Effector memory CD4-positive, alpha-beta T cell (primary cell): ENCODE measurements at regions not wholly inside any gene's neighbourhood (a gene's known extent, or its start where the extent isn't known, plus 50 kb on each side); places are given as distances from the start of the nearest gene placed in this dataset.

ENCODE experiments used
- DNase-seq, 3 donors: peaks; one replicate each; pipeline ENCODE4 v3.0.0-alpha.2; 2020
- H3K27ac ChIP-seq: 2 replicates; pipeline ENCODE4 v1.7.0; 2013; ENCODE audit warnings: mild to moderate bottlenecking, low read length, moderate library complexity; ENCODE audit not compliant: insufficient read depth, poor library complexity, severe bottlenecking
- H3K27me3 ChIP-seq: replicated peaks from 2 replicates; pipeline ENCODE4 v1.7.0; 2013; ENCODE audit warnings: mild to moderate bottlenecking, low read length; ENCODE audit not compliant: insufficient read depth, control insufficient read depth, poor library complexity, severe bottlenecking
- H3K36me3 ChIP-seq: 2 replicates; pipeline ENCODE4 v1.7.0; 2013; ENCODE audit warnings: mild to moderate bottlenecking, low read length, moderate library complexity; ENCODE audit not compliant: control insufficient read depth, insufficient read depth
- H3K4me1 ChIP-seq: 2 replicates; pipeline ENCODE4 v1.7.0; 2013; ENCODE audit warnings: low read length, mild to moderate bottlenecking; ENCODE audit not compliant: control insufficient read depth, insufficient read depth, poor library complexity, severe bottlenecking
- H3K4me3 ChIP-seq: 2 replicates; pipeline ENCODE4 v1.7.0; 2013; ENCODE audit warnings: low read length, low read depth, mild to moderate bottlenecking; ENCODE audit not compliant: insufficient read depth, poor library complexity, severe bottlenecking
- H3K9me3 ChIP-seq: 2 replicates; pipeline ENCODE4 v1.7.0; 2013; ENCODE audit warnings: mild to moderate bottlenecking, low read length, moderate library complexity; ENCODE audit not compliant: control insufficient read depth

DNA sequence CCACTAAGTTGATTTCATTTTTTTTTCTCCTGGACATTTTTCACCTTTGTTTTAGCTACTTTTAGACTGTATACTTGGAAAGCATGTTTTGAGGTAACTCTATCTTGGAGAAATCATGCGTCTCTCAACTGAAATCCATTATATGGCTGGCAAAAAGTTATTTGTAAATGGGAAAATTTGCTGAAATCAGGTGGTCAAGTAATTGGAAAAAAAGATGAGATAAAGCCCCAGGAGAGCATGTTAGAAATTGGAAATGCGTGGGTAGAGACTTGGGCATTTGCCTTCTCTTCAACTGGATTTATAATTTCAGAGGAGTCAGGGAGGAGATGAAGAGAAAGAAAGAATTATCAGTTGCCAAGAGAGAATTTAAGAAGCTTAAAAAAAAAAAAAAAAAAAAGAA, 217.1 kb upstream of the MAP3K7 start:
- H3K27ac ChIP-seq, result no peak overlapping the region
- no peak overlapping the region for H3K4me3 ChIP-seq
- no peaks in the 10 kb centered on the region for H3K4me1 ChIP-seq
- no peaks in the 10 kb centered on the region for H3K27me3 ChIP-seq
- H3K36me3 ChIP-seq, result no peaks in the 10 kb centered on the region
- no peak for DNase-seq
- H3K9me3 ChIP-seq, result no peaks in the 10 kb centered on the region

DNA sequence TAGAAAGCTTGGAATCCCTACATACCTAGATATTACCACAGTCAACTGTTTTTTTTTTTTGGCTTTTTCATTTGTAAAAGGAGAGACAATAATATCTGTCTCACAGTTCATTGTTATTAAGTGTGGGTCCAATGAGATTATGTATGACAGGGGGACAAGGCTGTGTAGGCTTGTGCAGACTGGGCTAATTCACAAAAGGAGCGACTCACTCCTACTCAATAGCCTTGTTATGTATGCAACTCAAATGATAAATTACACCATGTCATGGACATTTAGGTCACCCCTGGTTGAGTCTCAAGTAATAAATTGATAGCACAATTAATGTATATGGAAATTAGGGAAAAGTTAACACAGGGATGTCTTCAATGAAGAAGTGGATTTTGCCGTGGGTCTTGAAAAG, 208.2 kb upstream of the MAP3K7 start:
- Histone ChIP-seq H3K4me3 (no peak overlapping the region), H3K27ac (no peak overlapping the region), H3K9me3 (no peaks in the 10 kb centered on the region), H3K27me3 (no peaks in the 10 kb centered on the region), H3K36me3 (no peaks in the 10 kb centered on the region), H3K4me1 (no peaks in the 10 kb centered on the region)
- no peak for DNase-seq

DNA sequence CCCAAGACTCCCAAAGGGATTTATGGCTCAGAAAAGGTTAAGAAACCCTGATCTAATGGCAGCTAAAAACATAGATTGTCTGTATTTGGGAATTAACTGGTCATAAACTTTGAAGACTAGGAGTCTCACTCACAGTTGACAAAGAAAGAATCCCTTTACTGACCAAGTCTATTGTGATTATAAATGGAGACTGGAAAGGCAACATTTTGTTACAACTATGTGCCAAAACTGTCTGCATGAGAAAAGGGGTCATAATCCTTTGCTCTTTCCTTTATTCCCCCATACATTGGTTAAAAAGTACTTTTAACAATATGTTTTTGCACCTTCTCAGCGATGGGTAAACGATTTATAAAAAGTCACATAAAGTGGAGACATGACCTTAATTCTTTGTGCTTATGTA, 206.9 kb upstream of the MAP3K7 start:
- no peaks in the 10 kb centered on the region for H3K4me1 ChIP-seq
- H3K9me3 ChIP-seq, result no peaks in the 10 kb centered on the region
- H3K27ac ChIP-seq, result no peak overlapping the region
- H3K36me3 ChIP-seq, result no peaks in the 10 kb centered on the region
- H3K27me3 ChIP-seq, result no peaks in the 10 kb centered on the region
- no peak for DNase-seq
- no peak overlapping the region for H3K4me3 ChIP-seq

DNA sequence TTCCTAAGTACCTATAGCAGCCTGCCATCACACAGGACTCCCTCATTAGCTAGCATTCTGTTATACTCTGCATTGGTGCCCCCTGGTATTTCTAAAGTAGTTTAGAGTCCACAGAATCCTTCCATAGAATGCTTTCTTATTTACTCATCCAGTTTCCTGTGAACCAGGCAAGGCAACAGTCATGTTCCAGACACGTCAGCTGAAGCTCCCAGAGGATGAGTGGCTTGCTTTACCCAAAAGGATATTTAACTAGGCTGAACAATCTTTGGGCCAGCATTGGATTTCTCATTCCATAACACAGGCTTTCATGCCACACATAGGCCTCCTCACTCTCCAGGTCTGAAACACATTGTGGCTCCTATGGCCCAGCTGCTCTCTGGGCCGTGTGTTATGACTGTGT, 203.8 kb upstream of the MAP3K7 start:
- Histone ChIP-seq H3K4me3 (no peak overlapping the region), H3K27ac (no peak overlapping the region), H3K4me1 (no peaks in the 10 kb centered on the region), H3K27me3 (no peaks in the 10 kb centered on the region), H3K36me3 (no peaks in the 10 kb centered on the region), H3K9me3 (no peaks in the 10 kb centered on the region)
- DNase-seq, result no peak

DNA sequence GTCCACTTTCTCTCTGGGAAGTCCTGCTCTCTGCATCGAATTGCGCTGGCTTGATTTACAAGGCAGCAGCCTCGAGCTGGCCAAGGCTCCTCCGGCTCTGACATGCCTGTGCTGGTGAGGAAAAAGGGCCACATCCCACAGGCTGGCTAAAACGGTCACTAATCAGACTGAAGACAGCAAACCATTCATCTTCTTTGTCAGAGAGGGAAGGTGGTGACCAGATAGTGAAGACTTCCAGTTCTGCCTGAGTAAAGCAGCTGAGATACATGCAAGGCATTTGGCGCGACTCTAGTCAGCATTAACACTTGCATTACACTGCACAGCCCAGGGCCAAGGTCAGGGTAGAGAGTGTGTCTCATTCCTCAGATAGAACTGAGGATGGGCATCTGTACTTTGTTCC, 203.2 kb upstream of the MAP3K7 start:
- H3K4me3 ChIP-seq, result no peak overlapping the region
- H3K36me3 ChIP-seq, result no peaks in the 10 kb centered on the region
- H3K27me3 ChIP-seq, result no peaks in the 10 kb centered on the region
- H3K4me1 ChIP-seq, result no peaks in the 10 kb centered on the region
- no peak for DNase-seq
- H3K9me3 ChIP-seq, result no peaks in the 10 kb centered on the region
- H3K27ac ChIP-seq, result no peak overlapping the region

DNA sequence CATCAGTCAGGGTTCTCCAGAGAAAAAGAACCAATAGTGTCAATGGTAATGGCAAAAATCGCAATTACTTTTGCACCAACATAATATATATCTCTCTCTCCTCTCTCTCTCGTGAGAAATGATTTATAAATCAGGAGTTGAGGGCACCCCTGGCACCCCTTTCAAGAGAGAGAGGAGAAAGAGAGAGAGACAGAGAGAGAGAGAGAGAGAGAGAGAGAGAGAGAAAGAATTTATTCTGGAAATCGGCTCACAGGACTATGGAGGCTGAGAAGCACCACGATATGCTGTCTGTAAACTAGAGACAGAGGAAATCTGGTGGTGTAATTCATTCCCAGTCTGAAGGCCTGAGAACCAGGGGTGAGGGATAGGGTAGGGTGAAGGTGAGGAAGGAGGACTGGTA, 201.9 kb upstream of the MAP3K7 start:
- Histone ChIP-seq H3K27ac (no peak overlapping the region), H3K36me3 (no peaks in the 10 kb centered on the region), H3K27me3 (no peaks in the 10 kb centered on the region), H3K9me3 (no peaks in the 10 kb centered on the region), H3K4me3 (no peak overlapping the region), H3K4me1 (no peaks in the 10 kb centered on the region)
- no peak for DNase-seq

DNA sequence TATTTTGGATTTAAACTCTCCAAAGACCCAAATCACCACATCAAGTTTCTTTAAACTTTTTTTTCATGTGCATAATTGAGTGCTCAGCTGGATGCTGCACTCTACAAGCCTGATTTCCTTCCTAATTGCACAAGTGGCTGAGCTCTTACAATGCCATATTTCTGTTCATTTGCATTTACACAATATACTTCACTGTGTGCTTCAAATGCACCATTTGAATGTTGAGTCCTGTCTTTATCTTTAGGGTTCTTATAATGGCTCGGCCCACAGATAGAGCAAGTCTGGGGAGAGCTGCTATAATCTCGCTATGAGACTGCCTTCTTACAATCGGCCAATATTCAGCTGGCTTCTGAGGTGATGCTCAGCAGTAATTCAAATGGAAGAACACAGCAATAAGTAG, 200.6 kb upstream of the MAP3K7 start:
- no peak overlapping the region for H3K4me3 ChIP-seq
- no peak for DNase-seq
- H3K9me3 ChIP-seq, result no peaks in the 10 kb centered on the region
- no peaks in the 10 kb centered on the region for H3K4me1 ChIP-seq
- H3K27ac ChIP-seq, result no peak overlapping the region
- no peaks in the 10 kb centered on the region for H3K27me3 ChIP-seq
- H3K36me3 ChIP-seq, result no peaks in the 10 kb centered on the region

DNA sequence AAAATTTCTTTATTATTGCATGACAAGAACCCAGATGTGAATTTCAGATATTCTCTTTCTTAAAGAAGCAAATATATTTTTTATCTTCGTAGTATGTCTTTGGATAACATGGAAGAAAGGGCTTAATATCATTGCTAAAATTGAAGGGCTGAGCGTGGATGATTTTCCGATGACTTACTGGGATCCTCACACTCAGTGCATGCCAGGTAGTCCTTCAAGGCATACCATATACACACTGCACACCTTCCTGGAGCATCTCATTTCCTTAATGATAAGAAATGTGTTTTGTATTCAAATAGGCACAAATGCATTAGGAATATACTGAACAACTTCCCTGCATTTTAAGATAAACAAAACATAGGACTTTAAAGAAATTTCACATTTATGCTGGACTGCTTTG, 193.9 kb upstream of the MAP3K7 start:
- Histone ChIP-seq H3K27me3 (no peaks in the 10 kb centered on the region), H3K36me3 (no peaks in the 10 kb centered on the region), H3K9me3 (no peaks in the 10 kb centered on the region), H3K4me1 (no peaks in the 10 kb centered on the region), H3K27ac (no peak overlapping the region), H3K4me3 (no peak overlapping the region)
- no peak for DNase-seq

DNA sequence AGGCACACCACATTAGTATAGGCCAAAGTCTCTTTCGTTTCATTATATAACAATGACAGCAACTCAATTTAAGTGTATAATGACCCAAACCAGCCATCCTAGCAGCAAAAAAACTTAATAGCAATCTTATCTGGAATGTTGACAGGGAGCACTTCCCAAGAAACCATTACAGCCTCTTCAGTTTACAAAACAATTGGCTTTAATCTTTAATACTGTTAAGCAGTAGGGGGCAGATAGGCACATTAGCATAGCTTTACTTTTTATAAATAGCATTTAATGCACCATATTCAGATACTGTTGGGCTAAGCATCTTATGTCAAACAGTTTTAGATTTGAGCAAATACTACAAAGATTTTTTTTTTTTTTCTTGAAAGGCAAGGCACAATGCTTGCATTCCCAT, 193.3 kb upstream of the MAP3K7 start:
- no peaks in the 10 kb centered on the region for H3K27me3 ChIP-seq
- DNase-seq, result no peak
- no peak overlapping the region for H3K4me3 ChIP-seq
- H3K4me1 ChIP-seq, result no peaks in the 10 kb centered on the region
- no peaks in the 10 kb centered on the region for H3K36me3 ChIP-seq
- H3K9me3 ChIP-seq, result no peaks in the 10 kb centered on the region
- H3K27ac ChIP-seq, result no peak overlapping the region

DNA sequence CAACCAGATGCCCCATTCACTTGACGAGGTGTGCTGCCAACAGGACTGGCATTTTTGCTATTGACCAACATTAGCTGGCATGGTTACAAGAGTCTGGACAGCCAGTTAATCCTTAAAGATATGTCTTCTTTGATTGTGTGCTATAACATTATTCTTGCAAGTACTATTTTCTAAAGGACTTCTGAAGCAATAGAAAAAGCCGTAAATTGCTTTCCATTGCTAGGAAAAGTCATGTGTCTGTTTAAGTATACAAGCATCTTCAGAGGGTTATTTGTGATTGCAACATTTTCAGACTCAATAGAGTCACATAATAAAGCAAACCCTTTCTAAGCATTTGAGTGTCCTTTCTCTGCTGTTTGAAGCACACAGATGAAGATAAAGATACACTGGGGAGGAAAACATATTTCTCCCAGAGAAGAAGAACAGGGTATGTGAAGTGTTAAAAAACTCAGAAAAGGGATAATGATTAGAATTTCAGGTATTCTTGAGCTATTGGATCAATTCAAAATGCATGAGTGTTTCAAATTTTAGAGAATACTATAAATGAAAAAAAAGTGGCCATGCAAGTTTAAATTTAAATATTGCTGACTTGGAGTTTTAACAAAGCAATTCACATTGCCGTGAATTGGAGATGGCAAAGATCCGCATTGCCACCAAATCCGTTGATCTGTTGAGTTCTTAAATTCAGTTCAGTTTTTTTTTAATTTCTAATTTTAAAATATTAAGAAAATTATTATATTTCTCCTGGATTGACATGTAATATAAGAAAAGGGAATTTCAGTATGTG, 191.7 kb upstream of the MAP3K7 start:
- H3K9me3 ChIP-seq, result no peaks in the 10 kb centered on the region
- no peak overlapping the region for H3K4me3 ChIP-seq
- no peaks in the 10 kb centered on the region for H3K36me3 ChIP-seq
- no peak overlapping the region for H3K27ac ChIP-seq
- no peaks in the 10 kb centered on the region for H3K27me3 ChIP-seq
- no peak for DNase-seq
- no peaks in the 10 kb centered on the region for H3K4me1 ChIP-seq
